A673 (cell line): ENCODE measurements at regions not wholly inside any gene's neighbourhood (a gene's known extent, or its start where the extent isn't known, plus 50 kb on each side); places are given as distances from the start of the nearest gene placed in this dataset.

Source experiments
- BruUV-seq: library from RNA; stranded (reverse); fragments of 400-500 nt; replicated peaks from 2 replicates; lab custom pipeline; 2021; lab: Mats Ljungman, UMichigan
- CTCF ChIA-PET: fragments of 300-600 bp; sonication (Branson Sonifier 250); formaldehyde crosslinking; loops from one replicate; lab custom pipeline; 2022; ENCODE audit warnings: antibody characterized with exemption; lab: Charles Lee
- POLR2A ChIA-PET: fragments of 300-600 bp; sonication (Branson Sonifier 250); formaldehyde crosslinking; loops from one replicate; lab custom pipeline; 2022; ENCODE audit warnings: antibody characterized with exemption; ENCODE audit not compliant: low non-redundant PET; lab: Charles Lee
- DNase-seq: peaks from one replicate; pipeline ENCODE4 v3.0.0-alpha.2; 2015; ENCODE audit warnings: low spot score
- H3K27ac ChIP-seq: fragments of 200-600 bp; sonication (generic); 2 replicates; pipeline ENCODE4 v1.5.1; 2016; ENCODE audit warnings: mixed run types, low read depth, mild to moderate bottlenecking, mixed read lengths, antibody characterized with exemption, low read length; ENCODE audit not compliant: poor library complexity, severe bottlenecking
- H3K27me3 ChIP-seq: fragments of 200-600 bp; sonication (generic); replicated peaks from 2 replicates; pipeline ENCODE4 v1.6.1; 2017; ENCODE audit warnings: mixed run types, low read depth, mild to moderate bottlenecking, mixed read lengths, antibody characterized with exemption, low read length; ENCODE audit not compliant: insufficient read depth, poor library complexity
- H3K36me3 ChIP-seq: fragments of 200-600 bp; sonication (generic); 2 replicates; pipeline ENCODE4 v1.6.1; 2016; ENCODE audit warnings: mixed run types, mild to moderate bottlenecking, mixed read lengths, antibody characterized with exemption, low read length; ENCODE audit not compliant: insufficient read depth, poor library complexity, severe bottlenecking
- H3K4me1 ChIP-seq: fragments of 200-600 bp; sonication (generic); 2 replicates; pipeline ENCODE4 v1.6.1; 2017; ENCODE audit warnings: mixed run types, mild to moderate bottlenecking, mixed read lengths, antibody characterized with exemption, low read length; ENCODE audit not compliant: insufficient read depth, poor library complexity, severe bottlenecking
- H3K4me3 ChIP-seq: fragments of 200-600 bp; sonication (generic); 2 replicates; pipeline ENCODE4 v1.5.1; 2016; ENCODE audit warnings: low read depth, mixed run types, mild to moderate bottlenecking, mixed read lengths, low read length; ENCODE audit not compliant: poor library complexity, severe bottlenecking
- H3K9me3 ChIP-seq: fragments of 200-600 bp; sonication (generic); 2 replicates; pipeline ENCODE4 v1.6.1; 2016; ENCODE audit warnings: mixed run types, low read depth, mild to moderate bottlenecking, mixed read lengths, antibody characterized with exemption, low read length; ENCODE audit not compliant: poor library complexity, severe bottlenecking
- EZH2 ChIP-seq: fragments of 200-600 bp; sonication (generic); IDR thresholded peaks from 2 replicates; pipeline ENCODE4 v1.6.1; 2017; ENCODE audit warnings: borderline replicate concordance, low read depth, mild to moderate bottlenecking, mixed read lengths, antibody characterized with exemption, low read length; ENCODE audit not compliant: poor library complexity, severe bottlenecking
- intact Hi-C: fragments of 100-400 bp; cut with micrococcal nuclease; formaldehyde crosslinking; loops from one replicate; pipeline ENCODE4 v1.10.0; 2022; ENCODE audit not compliant: unreplicated experiment
- TF ChIP-seq, protein P1 (sequence below): fragments of 300-800, 200-600 bp; sonication (generic); conservative IDR thresholded peaks from 2 replicates; pipeline ENCODE4 v1.5.1; 2017; ENCODE audit warnings: low read depth, mild to moderate bottlenecking, antibody characterized with exemption, low read length, moderate library complexity, mixed read lengths

DNA sequence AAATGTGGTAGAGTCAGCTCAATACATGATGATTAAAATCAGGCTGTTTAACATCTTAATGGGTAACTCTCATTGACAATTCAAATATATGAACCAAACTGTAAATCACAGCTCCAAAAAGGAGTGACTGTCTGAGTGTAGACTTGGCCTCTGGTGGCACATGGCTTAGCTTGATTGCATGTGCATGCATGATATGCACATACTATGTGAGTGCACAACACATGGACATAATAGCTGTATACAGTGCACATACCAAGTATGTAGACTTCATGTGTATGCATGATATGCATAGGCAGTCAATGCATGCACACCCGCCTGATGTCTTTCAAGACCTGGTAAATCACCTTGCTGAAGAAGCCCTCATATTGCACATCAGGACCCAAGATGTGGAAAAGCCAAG lies 252.0 kb upstream of the SOX11 start:
- BruUV-seq = no TSS peak
- DNase-seq = no peak
- Histone ChIP-seq H3K4me1 (no peaks in the 10 kb centered on the region), H3K36me3 (no peaks in the 10 kb centered on the region), H3K4me3 (no peak overlapping the region), H3K27ac (no peak overlapping the region), H3K9me3 (no peaks in the 10 kb centered on the region), H3K27me3 (no peaks in the 10 kb centered on the region)
- no peak for TF ChIP-seq EZH2
- TF ChIP-seq, protein P1, sequence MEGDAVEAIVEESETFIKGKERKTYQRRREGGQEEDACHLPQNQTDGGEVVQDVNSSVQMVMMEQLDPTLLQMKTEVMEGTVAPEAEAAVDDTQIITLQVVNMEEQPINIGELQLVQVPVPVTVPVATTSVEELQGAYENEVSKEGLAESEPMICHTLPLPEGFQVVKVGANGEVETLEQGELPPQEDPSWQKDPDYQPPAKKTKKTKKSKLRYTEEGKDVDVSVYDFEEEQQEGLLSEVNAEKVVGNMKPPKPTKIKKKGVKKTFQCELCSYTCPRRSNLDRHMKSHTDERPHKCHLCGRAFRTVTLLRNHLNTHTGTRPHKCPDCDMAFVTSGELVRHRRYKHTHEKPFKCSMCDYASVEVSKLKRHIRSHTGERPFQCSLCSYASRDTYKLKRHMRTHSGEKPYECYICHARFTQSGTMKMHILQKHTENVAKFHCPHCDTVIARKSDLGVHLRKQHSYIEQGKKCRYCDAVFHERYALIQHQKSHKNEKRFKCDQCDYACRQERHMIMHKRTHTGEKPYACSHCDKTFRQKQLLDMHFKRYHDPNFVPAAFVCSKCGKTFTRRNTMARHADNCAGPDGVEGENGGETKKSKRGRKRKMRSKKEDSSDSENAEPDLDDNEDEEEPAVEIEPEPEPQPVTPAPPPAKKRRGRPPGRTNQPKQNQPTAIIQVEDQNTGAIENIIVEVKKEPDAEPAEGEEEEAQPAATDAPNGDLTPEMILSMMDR = no peak
- intact Hi-C loops = no loop called here
- POLR2A ChIA-PET = no interaction called here
- CTCF ChIA-PET = no interaction called here

DNA sequence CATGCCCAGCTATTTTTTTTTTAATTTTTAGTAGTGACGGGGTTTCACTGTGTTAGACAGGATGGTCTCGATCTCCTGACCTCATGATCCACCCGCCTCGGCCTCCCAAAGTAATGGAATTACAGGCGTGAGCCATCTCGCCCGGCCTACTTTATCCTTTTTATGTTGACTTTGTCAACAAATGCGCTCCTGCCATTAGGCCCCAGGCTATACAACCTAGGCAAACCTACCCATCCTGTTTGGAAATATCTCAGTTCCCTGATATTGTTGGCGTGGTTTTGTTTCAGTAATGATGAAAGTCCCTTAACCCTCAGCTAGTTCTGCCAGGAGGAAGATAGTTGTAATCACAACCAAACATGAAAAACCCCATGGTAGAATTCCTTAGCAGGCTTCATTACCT lies 249.4 kb upstream of the SOX11 start:
- Histone ChIP-seq H3K4me3 (no peak overlapping the region), H3K27ac (no peak overlapping the region), H3K36me3 (no peaks in the 10 kb centered on the region), H3K9me3 (no peaks in the 10 kb centered on the region), H3K4me1 (no peaks in the 10 kb centered on the region), H3K27me3 (no peaks in the 10 kb centered on the region)
- ChIA-PET CTCF (no interaction called here), POLR2A (no interaction called here)
- intact Hi-C loops = no loop called here
- no peak for TF ChIP-seq EZH2
- TF ChIP-seq, protein P1 = no peak
- DNase-seq = no peak
- BruUV-seq = no TSS peak

DNA sequence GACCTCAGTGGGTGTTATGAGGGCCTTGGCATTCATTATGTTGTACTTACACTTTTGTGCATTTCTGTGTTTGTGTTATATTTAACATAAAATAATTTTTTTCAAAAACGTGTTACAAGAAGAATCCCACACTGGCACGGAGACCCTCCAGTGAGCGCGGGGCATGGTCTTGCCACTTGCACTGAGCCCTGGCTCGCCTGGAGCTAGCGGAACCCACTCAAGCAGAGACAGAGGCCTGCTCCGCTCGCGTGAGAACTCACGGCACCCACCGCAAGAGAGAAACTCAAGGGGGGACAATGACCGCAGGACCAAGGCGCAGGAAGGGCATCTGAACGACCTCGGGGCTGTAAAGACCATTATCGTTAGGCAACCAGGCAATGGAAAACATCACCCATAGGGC lies 248.0 kb upstream of the SOX11 start:
- CTCF ChIA-PET = no interaction called here
- no peak overlapping the region for H3K27ac ChIP-seq
- intact Hi-C loops = no loop called here
- no peak for DNase-seq
- no TSS peak for BruUV-seq
- TF ChIP-seq, protein P1 = no peak
- no peak for TF ChIP-seq EZH2
- POLR2A ChIA-PET = no interaction called here
- no peaks in the 10 kb centered on the region for H3K36me3 ChIP-seq
- no peaks in the 10 kb centered on the region for H3K4me1 ChIP-seq
- H3K4me3 ChIP-seq = no peak overlapping the region
- H3K27me3 ChIP-seq = no peaks in the 10 kb centered on the region
- no peaks in the 10 kb centered on the region for H3K9me3 ChIP-seq
